Nephron progenitor cell (in vitro differentiated cells): ENCODE measurements at regions not wholly inside any gene's neighbourhood (a gene's known extent, or its start where the extent isn't known, plus 50 kb on each side); places are given as distances from the start of the nearest gene placed in this dataset.

Source experiments
- DNase-seq: peaks from one replicate; pipeline ENCODE4 v3.0.0; 2021
- H3K27ac Mint-ChIP-seq: 2 replicates; pipeline ENCODE4 v1.8.0; 2021; ENCODE audit warnings: mild to moderate bottlenecking, moderate library complexity, mixed read lengths
- H3K27me3 Mint-ChIP-seq: 2 replicates; pipeline ENCODE4 v1.8.0; 2021; ENCODE audit warnings: mild to moderate bottlenecking, low read depth, mixed read lengths; ENCODE audit not compliant: poor library complexity
- H3K36me3 Mint-ChIP-seq: 2 replicates; pipeline ENCODE4 v1.8.0; 2021; ENCODE audit warnings: low read depth, mixed read lengths
- H3K4me1 Mint-ChIP-seq: 2 replicates; pipeline ENCODE4 v1.8.0; 2021; ENCODE audit warnings: mixed read lengths
- H3K4me3 Mint-ChIP-seq: 2 replicates; pipeline ENCODE4 v1.8.0; 2021; ENCODE audit warnings: mild to moderate bottlenecking, moderate library complexity, mixed read lengths
- H3K9me3 Mint-ChIP-seq: 2 replicates; pipeline ENCODE4 v1.8.0; 2021; ENCODE audit warnings: mild to moderate bottlenecking, moderate library complexity, mixed read lengths
- CTCF ChIP-seq: fragments of 200-600 bp; sonication (generic); IDR thresholded peaks from 2 replicates; pipeline ENCODE4 v1.5.0; 2021; ENCODE audit warnings: antibody characterized with exemption

GRCh38 chr20:4370851-4371250 is 121.8 kb upstream of the ADRA1D start:
- no peak for TF ChIP-seq CTCF
- peaks cover 10% of the 10 kb centered on the region for H3K27me3 Mint-ChIP-seq
- H3K36me3 Mint-ChIP-seq = no peaks in the 10 kb centered on the region
- H3K9me3 Mint-ChIP-seq = peaks cover 4% of the 10 kb centered on the region
- DNase-seq = no peak
- H3K4me1 Mint-ChIP-seq = no peaks in the 10 kb centered on the region
- no peak overlapping the region for H3K4me3 Mint-ChIP-seq
- no peak overlapping the region for H3K27ac Mint-ChIP-seq

- no peak for DNase-seq
- no peaks in the 10 kb centered on the region for H3K4me1 Mint-ChIP-seq
- TF ChIP-seq CTCF = no peak
Observed at GRCh38 chr20:4369798-4370124, 120.7 kb upstream of the ADRA1D start.

GRCh38 chr20:4369119-4369797 is 120.2 kb upstream of the ADRA1D start:
- no peak for DNase-seq
- H3K36me3 Mint-ChIP-seq = no peaks in the 10 kb centered on the region
- H3K27ac Mint-ChIP-seq = no peak overlapping the region
- peaks cover 10% of the 10 kb centered on the region for H3K9me3 Mint-ChIP-seq
- no peak overlapping the region for H3K4me3 Mint-ChIP-seq
- peaks cover 10% of the 10 kb centered on the region for H3K27me3 Mint-ChIP-seq
- no peaks in the 10 kb centered on the region for H3K4me1 Mint-ChIP-seq
- TF ChIP-seq CTCF = no peak

More at GRCh38 chr20:4369798-4370124, 120.7 kb upstream of the ADRA1D start:
- Mint-ChIP-seq H3K27ac (no peak overlapping the region), H3K4me3 (no peak overlapping the region), H3K9me3 (peaks cover 10% of the 10 kb centered on the region), H3K27me3 (peaks cover 10% of the 10 kb centered on the region), H3K36me3 (no peaks in the 10 kb centered on the region)

DNA sequence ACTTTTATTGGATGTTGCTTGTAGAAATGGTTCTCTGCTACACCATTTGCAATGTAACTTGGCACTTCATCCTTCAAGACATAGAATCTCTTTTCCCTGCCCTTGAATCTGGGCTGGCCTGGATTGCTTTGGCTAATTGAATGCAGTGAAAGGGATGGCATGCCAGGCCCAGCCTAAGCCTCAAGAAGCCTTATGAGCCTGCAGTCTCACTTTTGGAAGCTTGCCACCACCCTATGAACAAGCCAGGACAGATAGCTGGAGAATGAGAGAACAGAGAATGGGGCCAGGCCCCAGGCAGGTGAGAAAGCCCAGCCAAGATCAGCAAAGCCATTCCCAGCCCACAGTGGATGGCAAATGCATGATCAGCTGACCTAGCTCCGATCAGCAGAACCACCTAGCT is 117.0 kb upstream of the ADRA1D start:
- H3K4me3 Mint-ChIP-seq = no peak overlapping the region
- H3K4me1 Mint-ChIP-seq = peaks cover 9% of the 10 kb centered on the region
- no peak for DNase-seq
- TF ChIP-seq CTCF = no peak
- H3K27me3 Mint-ChIP-seq = peaks cover 4% of the 10 kb centered on the region
- H3K36me3 Mint-ChIP-seq = no peaks in the 10 kb centered on the region
- no peak overlapping the region for H3K27ac Mint-ChIP-seq
- H3K9me3 Mint-ChIP-seq = peaks cover 10% of the 10 kb centered on the region

DNA sequence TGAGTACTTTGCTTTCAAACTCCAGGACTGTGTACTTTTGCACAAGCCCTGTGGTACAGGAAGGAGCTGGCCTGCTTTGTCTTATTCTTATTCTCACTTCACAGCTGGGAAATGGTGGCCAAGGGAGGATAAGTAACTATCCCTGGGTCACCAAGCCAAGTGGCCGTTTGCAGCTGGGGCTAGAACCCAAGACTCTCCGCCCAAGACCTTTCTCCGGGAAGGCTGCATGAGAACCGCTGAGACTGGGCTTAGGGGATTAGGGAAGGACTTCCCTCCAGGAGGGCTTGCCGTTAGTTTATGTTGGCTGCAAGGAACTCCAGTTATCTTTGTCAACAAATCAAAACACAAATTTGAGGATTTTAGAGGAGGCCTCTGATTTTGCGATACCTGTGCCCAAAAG is 109.5 kb upstream of the ADRA1D start:
- Mint-ChIP-seq H3K27ac (no peak overlapping the region), H3K9me3 (peaks cover 1% of the 10 kb centered on the region), H3K4me3 (no peak overlapping the region), H3K4me1 (peaks cover 3% of the 10 kb centered on the region), H3K27me3 (peaks cover 21% of the 10 kb centered on the region), H3K36me3 (no peaks in the 10 kb centered on the region)
- TF ChIP-seq CTCF = no peak
- DNase-seq = no peak

GRCh38 chr20:4352348-4352747 is 103.3 kb upstream of the ADRA1D start:
- H3K27ac Mint-ChIP-seq = no peak overlapping the region
- H3K9me3 Mint-ChIP-seq = peaks cover 19% of the 10 kb centered on the region
- H3K4me3 Mint-ChIP-seq = no peak overlapping the region
- no peak for DNase-seq
- no peaks in the 10 kb centered on the region for H3K4me1 Mint-ChIP-seq
- peaks cover 5% of the 10 kb centered on the region for H3K36me3 Mint-ChIP-seq
- no peak for TF ChIP-seq CTCF
- H3K27me3 Mint-ChIP-seq = peaks cover 20% of the 10 kb centered on the region
